Kidney (tissue), 13 donors: ENCODE measurements at regions not wholly inside any gene's neighbourhood (a gene's known extent, or its start where the extent isn't known, plus 50 kb on each side); places are given as distances from the start of the nearest gene placed in this dataset.

Source experiments
- DNase-seq, 5 donors: peaks; one replicate each; pipeline ENCODE4 v3.0.0-alpha.2; 2013 to 2020
- FAIRE-seq: peaks from 2 replicates; lab custom pipeline; 2012; peaks lifted over from hg19 to GRCh38; lab: Jason Lieb, UNC
- H3K27ac ChIP-seq, 2 donors: one replicate each; pipeline ENCODE4 v1.7.0; 2013; ENCODE audit warnings: low read depth in 2 of 2, low read length in 2 of 2, inconsistent platforms in 1 of 2
- H3K27me3 ChIP-seq: one replicate; pipeline ENCODE4 v1.7.1; 2013; ENCODE audit warnings: low read length, inconsistent platforms; ENCODE audit not compliant: control insufficient read depth, insufficient read depth
- H3K36me3 ChIP-seq, 3 donors: one replicate each; pipeline versions ENCODE4 v1.7.0 to v1.7.1; 2013; ENCODE audit warnings: low read length in 3 of 3, control low read depth in 1 of 3, inconsistent platforms in 1 of 3; ENCODE audit not compliant: insufficient read depth in 3 of 3, control insufficient read depth in 2 of 3
- H3K4me1 ChIP-seq, 3 donors: one replicate each; pipeline versions ENCODE4 v1.7.0 to v1.7.1; 2013; ENCODE audit warnings: low read length in 3 of 3, inconsistent platforms in 1 of 3, low read depth in 1 of 3; ENCODE audit not compliant: control insufficient read depth in 2 of 3, insufficient read depth in 2 of 3
- H3K4me3 ChIP-seq, 3 donors: one replicate each; pipeline versions ENCODE4 v1.7.0 to v1.8.1; 2013; ENCODE audit warnings: low read length in 3 of 3, control low read depth in 1 of 3, inconsistent platforms in 1 of 3
- H3K9ac ChIP-seq, 3 donors: one replicate each; pipeline versions ENCODE4 v1.7.0 to v1.7.1; 2013; ENCODE audit warnings: low read length in 3 of 3, control low read depth in 1 of 3, inconsistent platforms in 1 of 3
- H3K9me3 ChIP-seq, 3 donors: one replicate each; pipeline versions ENCODE4 v1.7.0 to v1.7.1; 2013; ENCODE audit warnings: low read length in 3 of 3, control low read depth in 1 of 3, inconsistent platforms in 1 of 3; ENCODE audit not compliant: control insufficient read depth in 2 of 3, insufficient read depth in 1 of 3
- intact Hi-C: fragments of 100-400 bp; cut with DNase I; formaldehyde crosslinking; loops from one replicate; pipeline ENCODE4 v1.11.1; 2022
- TF ChIP-seq, protein P1 (sequence below): IDR thresholded peaks from 3 replicates; pipeline ENCODE4 v1.5.1; 2012; ENCODE audit warnings: mild to moderate bottlenecking, moderate library complexity, borderline replicate concordance; ENCODE audit not compliant: insufficient read depth; ENCODE audit errors: extremely low read depth
- donor health status: control.
- donor health status: control.
- donor health status: control.
- donor health status: control.
- donor health status: control.
- donor health status: DM: yes; HTN: yes; CAD: no.
- donor health status: Normal renal cell carcinoma (clear cell type).

DNA sequence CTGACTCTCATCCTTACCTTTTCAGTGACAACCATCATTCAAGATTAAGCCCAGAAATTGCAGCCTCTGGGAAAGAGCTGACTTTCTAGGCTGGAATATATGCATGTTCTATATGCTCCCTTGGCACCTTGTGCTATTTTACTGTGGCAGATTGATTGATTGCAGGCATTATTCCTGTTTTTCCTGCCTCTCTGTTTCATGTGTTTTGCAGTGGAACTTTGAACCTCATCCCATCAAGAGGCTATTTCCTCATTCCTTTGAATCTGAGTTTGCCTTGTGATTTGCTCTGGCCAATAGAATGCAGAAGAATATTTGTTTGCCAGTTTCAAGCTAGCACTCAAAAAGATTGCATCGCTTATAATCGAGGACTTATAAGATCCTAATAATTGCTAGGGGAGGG, 174.8 kb upstream of the DCN start:
- DNase-seq (peak in 2 of 5 donors; percentile 44 to 46), FAIRE-seq (no peak)
- TF ChIP-seq, protein P1, sequence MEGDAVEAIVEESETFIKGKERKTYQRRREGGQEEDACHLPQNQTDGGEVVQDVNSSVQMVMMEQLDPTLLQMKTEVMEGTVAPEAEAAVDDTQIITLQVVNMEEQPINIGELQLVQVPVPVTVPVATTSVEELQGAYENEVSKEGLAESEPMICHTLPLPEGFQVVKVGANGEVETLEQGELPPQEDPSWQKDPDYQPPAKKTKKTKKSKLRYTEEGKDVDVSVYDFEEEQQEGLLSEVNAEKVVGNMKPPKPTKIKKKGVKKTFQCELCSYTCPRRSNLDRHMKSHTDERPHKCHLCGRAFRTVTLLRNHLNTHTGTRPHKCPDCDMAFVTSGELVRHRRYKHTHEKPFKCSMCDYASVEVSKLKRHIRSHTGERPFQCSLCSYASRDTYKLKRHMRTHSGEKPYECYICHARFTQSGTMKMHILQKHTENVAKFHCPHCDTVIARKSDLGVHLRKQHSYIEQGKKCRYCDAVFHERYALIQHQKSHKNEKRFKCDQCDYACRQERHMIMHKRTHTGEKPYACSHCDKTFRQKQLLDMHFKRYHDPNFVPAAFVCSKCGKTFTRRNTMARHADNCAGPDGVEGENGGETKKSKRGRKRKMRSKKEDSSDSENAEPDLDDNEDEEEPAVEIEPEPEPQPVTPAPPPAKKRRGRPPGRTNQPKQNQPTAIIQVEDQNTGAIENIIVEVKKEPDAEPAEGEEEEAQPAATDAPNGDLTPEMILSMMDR, result no peak
- H3K36me3 ChIP-seq, result no peaks in the 10 kb centered on the region
- H3K27me3 ChIP-seq, result no peaks in the 10 kb centered on the region
- H3K9me3 ChIP-seq, result no peaks in the 10 kb centered on the region
- H3K27ac ChIP-seq, result no peak overlapping the region
- intact Hi-C loops, result no loop called here
- no peak overlapping the region for H3K4me3 ChIP-seq
- H3K9ac ChIP-seq, result no peak overlapping the region
- H3K4me1 ChIP-seq, result peaks cover 0 to 2% (median 0%) of the 10 kb centered on the region in 3 donors

DNA sequence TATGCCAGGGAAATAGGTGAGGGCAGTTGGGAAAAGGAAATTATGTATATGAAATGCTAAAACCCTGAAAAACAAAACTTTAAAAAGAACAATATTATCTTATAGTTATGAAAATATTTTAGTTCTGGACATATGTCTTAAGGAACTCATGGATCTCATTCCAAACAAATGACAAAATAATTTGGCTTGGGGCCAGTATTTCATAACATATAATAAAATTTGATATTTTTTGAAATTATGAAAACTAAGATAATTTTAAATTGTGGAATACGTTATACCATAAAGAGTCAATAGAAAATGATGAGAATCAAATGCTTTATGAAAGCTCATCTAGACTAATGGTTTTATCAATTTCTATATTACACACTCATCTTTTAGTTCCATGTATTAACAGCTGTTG, 173.8 kb upstream of the DCN start:
- Histone ChIP-seq H3K27ac (no peak overlapping the region), H3K9ac (no peak overlapping the region), H3K4me1 (peaks cover 0 to 2% (median 0%) of the 10 kb centered on the region in 3 donors), H3K9me3 (no peaks in the 10 kb centered on the region), H3K36me3 (no peaks in the 10 kb centered on the region), H3K27me3 (no peaks in the 10 kb centered on the region), H3K4me3 (no peak overlapping the region)
- no peak for FAIRE-seq
- TF ChIP-seq, protein P1, result no peak
- DNase-seq, result no peak
- intact Hi-C loops, result no loop called here

DNA sequence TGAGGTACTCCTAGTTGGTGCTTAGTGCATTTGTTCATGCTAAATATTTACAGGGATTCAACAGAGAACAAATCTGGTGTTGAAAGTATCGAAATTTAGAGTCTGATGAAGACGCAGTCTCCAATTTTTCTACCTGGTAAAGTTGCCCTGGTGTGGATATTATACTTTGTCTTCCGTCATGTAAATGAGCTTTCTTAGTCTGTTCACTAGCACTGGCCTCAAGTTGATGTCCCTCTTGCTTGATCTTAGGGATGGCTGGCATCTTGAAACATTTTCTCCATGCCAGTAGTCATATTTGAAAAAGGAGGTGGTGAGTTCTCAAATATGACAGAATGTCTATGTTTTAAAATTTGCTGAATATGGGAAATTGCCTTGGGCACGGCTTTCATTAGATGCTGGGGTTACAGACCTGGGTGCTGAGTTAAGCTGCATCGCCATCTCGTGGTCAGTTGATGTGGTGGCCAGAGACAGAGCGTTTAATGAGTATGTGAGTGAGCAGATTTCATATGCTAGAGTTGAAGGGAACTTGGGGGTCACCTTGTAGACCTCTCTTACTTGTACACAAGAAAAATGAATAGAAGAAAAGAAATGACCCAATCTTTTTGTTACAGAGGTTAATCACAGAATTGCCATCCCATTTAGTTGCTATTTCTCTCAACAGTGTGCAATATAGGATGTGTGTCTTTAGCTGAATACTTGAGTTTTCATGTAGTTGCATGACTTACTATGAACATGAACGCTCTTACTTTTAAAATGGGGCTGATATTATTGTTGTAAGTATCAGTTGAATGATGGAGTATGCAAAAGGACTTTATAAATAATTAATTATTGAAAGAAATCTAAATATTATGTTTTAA, 172.8 kb upstream of the DCN start:
- Histone ChIP-seq H3K4me1 (peaks cover 0 to 2% (median 0%) of the 10 kb centered on the region in 3 donors), H3K9me3 (no peaks in the 10 kb centered on the region), H3K27me3 (no peaks in the 10 kb centered on the region), H3K4me3 (no peak overlapping the region), H3K27ac (no peak overlapping the region), H3K36me3 (no peaks in the 10 kb centered on the region), H3K9ac (no peak overlapping the region)
- peak; percentile 62 to 87 (median 74) for DNase-seq
- FAIRE-seq, result no peak
- intact Hi-C loops, result no loop called here
- TF ChIP-seq, protein P1, result peak; percentile 85
